ENCODE measurements at regions not wholly inside any gene's neighbourhood (a gene's known extent, or its start where the extent isn't known, plus 50 kb on each side); places are given as distances from the start of the nearest gene placed in this dataset.

DNA sequence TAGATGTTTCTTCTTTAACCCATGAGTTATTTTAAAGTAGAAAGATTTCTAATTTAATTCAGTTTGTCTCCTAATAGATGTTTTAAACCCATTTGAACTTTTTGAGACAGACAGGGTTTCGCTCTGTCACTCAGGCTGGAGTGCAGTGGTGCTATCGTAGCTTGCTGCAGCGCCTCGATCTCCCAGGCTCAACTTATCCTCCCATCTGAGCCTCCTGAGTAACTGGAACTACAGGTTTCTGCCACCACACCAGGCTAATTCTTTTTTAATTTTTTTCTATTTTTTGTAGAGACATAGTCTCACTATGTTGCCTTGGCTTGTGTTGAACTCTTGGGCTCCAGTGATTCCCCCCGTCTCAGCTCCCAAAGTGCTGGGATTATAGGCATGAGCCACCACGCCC is 53.0 kb upstream of the RAB18 start:
- no peaks in the 10 kb centered on the region for H3K79me2 ChIP-seq (ENCODE audit: control insufficient read depth, insufficient read depth, low read length)
- DNase-seq (ENCODE audit: low read depth, low spot score): no peak
- H2AFZ ChIP-seq (ENCODE audit: control insufficient read depth, low read depth, low read length): no peak overlapping the region
- FAIRE-seq: no peak
- H3K4me1 ChIP-seq (ENCODE audit: control insufficient read depth, insufficient read depth, low read length): no peaks in the 10 kb centered on the region
- in situ Hi-C loops (cut with MboI) (no loop called here), intact Hi-C loops (cut with micrococcal nuclease; ENCODE audit: unreplicated experiment) (no loop called here)
- H4K20me1 ChIP-seq (ENCODE audit: control insufficient read depth, insufficient read depth): no peaks in the 10 kb centered on the region
- H3K27me3 ChIP-seq (replicated peaks in 1 of 2; ENCODE audit: control insufficient read depth in 2 of 2, insufficient read depth in 2 of 2, low read length in 1 of 2): no peaks in the 10 kb centered on the region
- H3K27ac ChIP-seq (ENCODE audit: control insufficient read depth, insufficient read depth): no peak overlapping the region
- CTCF ChIA-PET: no interaction called here
- H3K9me3 ChIP-seq (replicated peaks; ENCODE audit: control insufficient read depth, insufficient read depth, low read length): no peaks in the 10 kb centered on the region
- ATAC-seq: no peak
- no peak overlapping the region for H3K4me3 ChIP-seq
- RAD21 ChIA-PET (ENCODE audit: unreplicated experiment): no interaction called here
- TF ChIP-seq KAT2A (conservative IDR thresholded peaks at IDR 0.05; ENCODE audit: control insufficient read depth, low read depth, low read length): no peak
- no peak for TF ChIP-seq YY1 (IDR thresholded peaks at IDR 0.05; ENCODE audit: low read depth, low read length)
- no peak for TF ChIP-seq ZBED1 (IDR thresholded peaks at IDR 0.05; ENCODE audit: borderline replicate concordance)
- no peak for TF ChIP-seq TCF3 (IDR thresholded peaks at IDR 0.05; ENCODE audit: borderline replicate concordance, insufficient read depth, low read depth, low read length)
- no peak for TF ChIP-seq SRF (IDR thresholded peaks at IDR 0.05; ENCODE audit: low read depth in 2 of 2, low read length in 2 of 2)
- no peak for TF ChIP-seq RCOR1 (conservative IDR thresholded peaks at IDR 0.05; ENCODE audit: low read depth, low read length)
- TF ChIP-seq, protein P1, sequence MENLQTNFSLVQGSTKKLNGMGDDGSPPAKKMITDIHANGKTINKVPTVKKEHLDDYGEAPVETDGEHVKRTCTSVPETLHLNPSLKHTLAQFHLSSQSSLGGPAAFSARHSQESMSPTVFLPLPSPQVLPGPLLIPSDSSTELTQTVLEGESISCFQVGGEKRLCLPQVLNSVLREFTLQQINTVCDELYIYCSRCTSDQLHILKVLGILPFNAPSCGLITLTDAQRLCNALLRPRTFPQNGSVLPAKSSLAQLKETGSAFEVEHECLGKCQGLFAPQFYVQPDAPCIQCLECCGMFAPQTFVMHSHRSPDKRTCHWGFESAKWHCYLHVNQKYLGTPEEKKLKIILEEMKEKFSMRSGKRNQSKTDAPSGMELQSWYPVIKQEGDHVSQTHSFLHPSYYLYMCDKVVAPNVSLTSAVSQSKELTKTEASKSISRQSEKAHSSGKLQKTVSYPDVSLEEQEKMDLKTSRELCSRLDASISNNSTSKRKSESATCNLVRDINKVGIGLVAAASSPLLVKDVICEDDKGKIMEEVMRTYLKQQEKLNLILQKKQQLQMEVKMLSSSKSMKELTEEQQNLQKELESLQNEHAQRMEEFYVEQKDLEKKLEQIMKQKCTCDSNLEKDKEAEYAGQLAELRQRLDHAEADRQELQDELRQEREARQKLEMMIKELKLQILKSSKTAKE (IDR thresholded peaks at IDR 0.05; ENCODE audit: low read depth, poor library complexity, severe bottlenecking): no peak
- TF ChIP-seq NR2C1 (IDR thresholded peaks at IDR 0.05): no peak
- SMC1A ChIA-PET (ENCODE audit: uncharacterized antibody, unreplicated experiment): no interaction called here
- H3K4me2 ChIP-seq (ENCODE audit: control insufficient read depth, insufficient read depth): no peak overlapping the region
- WGBS (ENCODE audit: insufficient coverage, insufficient replicate concordance, low lambda C conversion rate, missing lambda C conversion rate): 69% methylated on average over 6 of the region's 6 CpGs
- POLR2A ChIA-PET: no interaction called here
- H3K9ac ChIP-seq (ENCODE audit: control insufficient read depth, insufficient read depth, low read length): no peak overlapping the region
- H3K36me3 ChIP-seq (ENCODE audit: control insufficient read depth in 2 of 2, insufficient read depth in 2 of 2, low read length in 1 of 2): no peaks in the 10 kb centered on the region
- no TSS peak for BruUV-seq (replicated peaks)

DNA sequence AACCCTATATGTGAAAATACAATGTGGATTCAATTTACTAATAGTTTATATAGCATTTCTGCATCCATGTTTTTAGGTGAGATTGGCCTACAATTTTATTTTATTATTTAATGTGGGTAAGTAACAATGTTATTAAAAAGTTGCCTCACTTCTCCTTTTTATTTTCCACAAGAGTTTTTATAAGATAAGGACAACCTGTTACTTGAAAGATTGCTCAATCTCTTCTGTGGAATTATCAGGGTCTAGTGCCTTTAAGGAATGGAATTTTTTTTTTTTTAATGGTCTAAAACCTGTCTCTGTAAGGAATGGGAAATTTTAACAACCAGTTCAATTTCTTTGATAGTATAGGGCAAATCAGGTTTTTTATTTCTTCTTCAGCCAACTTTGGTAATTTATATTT is 53.9 kb upstream of the RAB18 start:
- DNase-seq (ENCODE audit: low read depth, low spot score) (no peak), FAIRE-seq (no peak), ATAC-seq (no peak)
- no peaks in the 10 kb centered on the region for H4K20me1 ChIP-seq (ENCODE audit: control insufficient read depth, insufficient read depth)
- ChIA-PET RAD21 (ENCODE audit: unreplicated experiment) (no interaction called here), CTCF (no interaction called here), POLR2A (no interaction called here), SMC1A (ENCODE audit: uncharacterized antibody, unreplicated experiment) (no interaction called here)
- H3K27me3 ChIP-seq (replicated peaks in 1 of 2; ENCODE audit: control insufficient read depth in 2 of 2, insufficient read depth in 2 of 2, low read length in 1 of 2): no peaks in the 10 kb centered on the region
- H3K27ac ChIP-seq (ENCODE audit: control insufficient read depth, insufficient read depth): no peak overlapping the region
- no peak overlapping the region for H3K4me2 ChIP-seq (ENCODE audit: control insufficient read depth, insufficient read depth)
- in situ Hi-C loops (cut with MboI): no loop called here
- TF ChIP-seq ZSCAN29 (IDR thresholded peaks at IDR 0.05): no peak
- TF ChIP-seq SMAD5 (IDR thresholded peaks at IDR 0.05; ENCODE audit: low read depth): no peak
- TF ChIP-seq POLR2A (IDR thresholded peaks at IDR 0.05; ENCODE audit: low read depth, low read length): no peak
- no peak for TF ChIP-seq LARP7 (IDR thresholded peaks at IDR 0.05)
- no peaks in the 10 kb centered on the region for H3K79me2 ChIP-seq (ENCODE audit: control insufficient read depth, insufficient read depth, low read length)
- H3K4me3 ChIP-seq: no peak overlapping the region
- no peak overlapping the region for H2AFZ ChIP-seq (ENCODE audit: control insufficient read depth, low read depth, low read length)
- no TSS peak for BruUV-seq (replicated peaks)
- no peaks in the 10 kb centered on the region for H3K36me3 ChIP-seq (ENCODE audit: control insufficient read depth in 2 of 2, insufficient read depth in 2 of 2, low read length in 1 of 2)
- intact Hi-C loops (cut with micrococcal nuclease; ENCODE audit: unreplicated experiment): no loop called here
- H3K9ac ChIP-seq (ENCODE audit: control insufficient read depth, insufficient read depth, low read length): no peak overlapping the region
- H3K4me1 ChIP-seq (ENCODE audit: control insufficient read depth, insufficient read depth, low read length): no peaks in the 10 kb centered on the region
- no peaks in the 10 kb centered on the region for H3K9me3 ChIP-seq (replicated peaks; ENCODE audit: control insufficient read depth, insufficient read depth, low read length)
